ENCODE measurements at regions not wholly inside any gene's neighbourhood (a gene's known extent, or its start where the extent isn't known, plus 50 kb on each side); places are given as distances from the start of the nearest gene placed in this dataset.

DNA sequence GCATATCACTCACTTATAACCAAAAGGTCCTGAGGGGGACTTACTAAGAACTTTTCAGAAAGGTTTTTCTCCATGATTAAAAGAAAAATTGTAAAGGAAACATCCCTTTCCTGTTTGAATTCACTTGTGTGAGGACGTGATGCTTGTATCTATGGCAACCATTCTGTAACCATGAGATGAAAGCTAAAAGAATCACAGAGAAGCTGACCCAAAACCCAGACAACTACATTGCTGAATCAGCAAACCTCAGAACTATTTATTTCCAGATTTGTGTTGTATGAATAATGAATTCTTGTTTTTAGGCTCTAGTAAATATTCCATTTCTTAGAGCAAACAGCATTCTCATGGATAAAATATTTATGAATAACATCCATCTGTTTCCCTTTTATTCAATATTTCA is 91.2 kb downstream of the RCHY1 start:
- H3K9me2 ChIP-seq (replicated peaks; ENCODE audit: low read depth, low read length), result no peaks in the 10 kb centered on the region
- no peak overlapping the region for H3K4me2 ChIP-seq (ENCODE audit: low read depth, low read length, poor library complexity, severe bottlenecking)
- H3K4me3 ChIP-seq (ENCODE audit: low read length, poor library complexity, severe bottlenecking), result no peak overlapping the region
- TF ChIP-seq, protein P1, sequence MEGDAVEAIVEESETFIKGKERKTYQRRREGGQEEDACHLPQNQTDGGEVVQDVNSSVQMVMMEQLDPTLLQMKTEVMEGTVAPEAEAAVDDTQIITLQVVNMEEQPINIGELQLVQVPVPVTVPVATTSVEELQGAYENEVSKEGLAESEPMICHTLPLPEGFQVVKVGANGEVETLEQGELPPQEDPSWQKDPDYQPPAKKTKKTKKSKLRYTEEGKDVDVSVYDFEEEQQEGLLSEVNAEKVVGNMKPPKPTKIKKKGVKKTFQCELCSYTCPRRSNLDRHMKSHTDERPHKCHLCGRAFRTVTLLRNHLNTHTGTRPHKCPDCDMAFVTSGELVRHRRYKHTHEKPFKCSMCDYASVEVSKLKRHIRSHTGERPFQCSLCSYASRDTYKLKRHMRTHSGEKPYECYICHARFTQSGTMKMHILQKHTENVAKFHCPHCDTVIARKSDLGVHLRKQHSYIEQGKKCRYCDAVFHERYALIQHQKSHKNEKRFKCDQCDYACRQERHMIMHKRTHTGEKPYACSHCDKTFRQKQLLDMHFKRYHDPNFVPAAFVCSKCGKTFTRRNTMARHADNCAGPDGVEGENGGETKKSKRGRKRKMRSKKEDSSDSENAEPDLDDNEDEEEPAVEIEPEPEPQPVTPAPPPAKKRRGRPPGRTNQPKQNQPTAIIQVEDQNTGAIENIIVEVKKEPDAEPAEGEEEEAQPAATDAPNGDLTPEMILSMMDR (conservative IDR thresholded peaks at IDR 0.05; ENCODE audit: low read length), result no peak
- TF ChIP-seq EZH2phosphoT487 (IDR thresholded peaks at IDR 0.05; ENCODE audit: borderline replicate concordance), result no peak
- H2AFZ ChIP-seq (ENCODE audit: low read length), result no peak overlapping the region
- no peak overlapping the region for H3K9ac ChIP-seq (ENCODE audit: low read depth, low read length, poor library complexity, severe bottlenecking)
- H3K9me3 ChIP-seq (ENCODE audit: insufficient read depth, low read depth, low read length), result no peaks in the 10 kb centered on the region
- H3K27me3 ChIP-seq (ENCODE audit: insufficient read depth, low read length, poor library complexity, severe bottlenecking), result no peaks in the 10 kb centered on the region
- no peaks in the 10 kb centered on the region for H4K20me1 ChIP-seq (ENCODE audit: insufficient read depth, low read length, poor library complexity, severe bottlenecking)
- H3K4me1 ChIP-seq (ENCODE audit: insufficient read depth, low read length, poor library complexity, severe bottlenecking), result no peaks in the 10 kb centered on the region
- no peaks in the 10 kb centered on the region for H3F3A ChIP-seq (ENCODE audit: low read depth)
- H3K79me2 ChIP-seq (ENCODE audit: insufficient read depth, low read length), result no peaks in the 10 kb centered on the region
- no peaks in the 10 kb centered on the region for H3K36me3 ChIP-seq (ENCODE audit: insufficient read depth, low read length)

DNA sequence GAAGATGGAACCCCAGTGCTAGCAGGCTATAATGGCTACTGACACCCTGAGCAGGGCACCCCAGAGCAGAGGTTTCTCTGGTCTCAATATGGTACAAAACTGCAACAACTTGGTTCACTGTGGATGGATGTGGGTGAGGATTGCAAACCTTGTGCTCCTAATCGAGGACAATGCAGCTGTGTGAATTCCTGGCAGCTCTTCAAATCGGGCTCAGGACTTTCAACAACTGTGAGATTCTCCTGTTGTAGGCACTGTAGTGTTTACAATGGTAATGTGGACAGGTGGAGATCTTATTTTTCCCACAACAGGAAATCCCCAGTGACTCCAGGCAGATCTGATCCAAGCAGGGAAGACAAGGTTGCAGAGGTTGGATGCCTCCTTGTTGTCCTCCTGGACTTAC is 101.5 kb downstream of the RCHY1 start:
- Histone ChIP-seq H3K79me2 (ENCODE audit: insufficient read depth, low read length) (no peaks in the 10 kb centered on the region), H3K4me3 (ENCODE audit: low read length, poor library complexity, severe bottlenecking) (no peak overlapping the region), H3F3A (ENCODE audit: low read depth) (no peaks in the 10 kb centered on the region), H4K20me1 (ENCODE audit: insufficient read depth, low read length, poor library complexity, severe bottlenecking) (no peaks in the 10 kb centered on the region), H3K36me3 (ENCODE audit: insufficient read depth, low read length) (no peaks in the 10 kb centered on the region), H3K9me3 (ENCODE audit: insufficient read depth, low read depth, low read length) (no peaks in the 10 kb centered on the region), H3K9ac (ENCODE audit: low read depth, low read length, poor library complexity, severe bottlenecking) (no peak overlapping the region), H2AFZ (ENCODE audit: low read length) (no peak overlapping the region), H3K27me3 (ENCODE audit: insufficient read depth, low read length, poor library complexity, severe bottlenecking) (no peaks in the 10 kb centered on the region), H3K4me2 (ENCODE audit: low read depth, low read length, poor library complexity, severe bottlenecking) (no peak overlapping the region), H3K9me2 (replicated peaks; ENCODE audit: low read depth, low read length) (no peaks in the 10 kb centered on the region), H3K4me1 (ENCODE audit: insufficient read depth, low read length, poor library complexity, severe bottlenecking) (no peaks in the 10 kb centered on the region)
- TF ChIP-seq, protein P1 (conservative IDR thresholded peaks at IDR 0.05; ENCODE audit: low read length), result no peak
- TF ChIP-seq EZH2phosphoT487 (IDR thresholded peaks at IDR 0.05; ENCODE audit: borderline replicate concordance), result no peak

DNA sequence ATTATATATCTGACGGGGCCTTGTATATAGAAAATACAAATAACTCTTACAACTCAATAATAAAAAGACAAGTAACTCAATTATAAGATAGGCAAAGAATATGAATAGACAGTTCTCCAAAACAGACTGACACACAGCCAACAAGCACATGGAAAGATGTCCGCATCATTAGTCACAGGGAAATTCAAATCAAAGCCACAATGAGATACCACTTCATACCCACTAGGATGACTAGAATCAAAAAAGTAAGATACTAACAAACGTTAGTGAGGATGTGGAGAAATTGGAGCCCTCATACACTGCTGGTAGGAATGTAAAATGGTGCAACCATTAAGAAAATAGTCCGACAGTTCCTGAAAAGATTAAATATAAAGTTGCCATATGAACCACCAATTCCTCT is 115.7 kb downstream of the RCHY1 start:
- Histone ChIP-seq H3K4me1 (ENCODE audit: insufficient read depth, low read length, poor library complexity, severe bottlenecking) (no peaks in the 10 kb centered on the region), H3K79me2 (ENCODE audit: insufficient read depth, low read length) (no peaks in the 10 kb centered on the region), H3K9ac (ENCODE audit: low read depth, low read length, poor library complexity, severe bottlenecking) (no peak overlapping the region), H3K36me3 (ENCODE audit: insufficient read depth, low read length) (no peaks in the 10 kb centered on the region), H3K27me3 (ENCODE audit: insufficient read depth, low read length, poor library complexity, severe bottlenecking) (no peaks in the 10 kb centered on the region), H3K4me2 (ENCODE audit: low read depth, low read length, poor library complexity, severe bottlenecking) (no peak overlapping the region), H3F3A (ENCODE audit: low read depth) (no peaks in the 10 kb centered on the region), H2AFZ (ENCODE audit: low read length) (no peak overlapping the region), H3K9me2 (replicated peaks; ENCODE audit: low read depth, low read length) (no peaks in the 10 kb centered on the region), H3K4me3 (ENCODE audit: low read length, poor library complexity, severe bottlenecking) (no peak overlapping the region), H4K20me1 (ENCODE audit: insufficient read depth, low read length, poor library complexity, severe bottlenecking) (no peaks in the 10 kb centered on the region), H3K9me3 (ENCODE audit: insufficient read depth, low read depth, low read length) (no peaks in the 10 kb centered on the region)
- TF ChIP-seq, protein P1 (conservative IDR thresholded peaks at IDR 0.05; ENCODE audit: low read length), result no peak
- TF ChIP-seq EZH2phosphoT487 (IDR thresholded peaks at IDR 0.05; ENCODE audit: borderline replicate concordance), result no peak
